ENCODE measurements at regions not wholly inside any gene's neighbourhood (a gene's known extent, or its start where the extent isn't known, plus 50 kb on each side); places are given as distances from the start of the nearest gene placed in this dataset.
"Not testable (repeated sequence)": the region's sequence is repeated elsewhere in the genome, so short reads cannot be mapped to it uniquely, and the experiment has no call there.

DNA sequence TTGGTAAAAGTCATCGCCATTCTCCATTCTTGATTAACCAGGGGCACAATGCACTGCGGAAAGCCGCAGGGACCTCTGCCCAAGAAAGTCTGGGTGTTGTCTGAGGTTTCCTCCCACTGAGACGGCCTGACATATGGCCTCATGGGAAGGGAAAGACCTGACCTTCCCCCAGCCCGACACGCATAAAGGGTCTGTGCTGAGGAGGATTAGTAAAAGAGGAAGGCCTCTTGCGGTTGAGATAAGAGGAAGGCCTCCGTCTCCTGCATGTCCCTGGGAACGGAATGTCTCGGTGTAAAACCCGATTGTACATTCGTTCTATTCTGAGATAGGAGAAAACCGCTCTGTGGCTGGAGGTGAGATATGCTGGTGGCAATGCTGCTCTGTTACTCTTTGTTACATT lies 704.3 kb upstream of the NECTIN3 start:
- TF ChIP-seq, protein P1, sequence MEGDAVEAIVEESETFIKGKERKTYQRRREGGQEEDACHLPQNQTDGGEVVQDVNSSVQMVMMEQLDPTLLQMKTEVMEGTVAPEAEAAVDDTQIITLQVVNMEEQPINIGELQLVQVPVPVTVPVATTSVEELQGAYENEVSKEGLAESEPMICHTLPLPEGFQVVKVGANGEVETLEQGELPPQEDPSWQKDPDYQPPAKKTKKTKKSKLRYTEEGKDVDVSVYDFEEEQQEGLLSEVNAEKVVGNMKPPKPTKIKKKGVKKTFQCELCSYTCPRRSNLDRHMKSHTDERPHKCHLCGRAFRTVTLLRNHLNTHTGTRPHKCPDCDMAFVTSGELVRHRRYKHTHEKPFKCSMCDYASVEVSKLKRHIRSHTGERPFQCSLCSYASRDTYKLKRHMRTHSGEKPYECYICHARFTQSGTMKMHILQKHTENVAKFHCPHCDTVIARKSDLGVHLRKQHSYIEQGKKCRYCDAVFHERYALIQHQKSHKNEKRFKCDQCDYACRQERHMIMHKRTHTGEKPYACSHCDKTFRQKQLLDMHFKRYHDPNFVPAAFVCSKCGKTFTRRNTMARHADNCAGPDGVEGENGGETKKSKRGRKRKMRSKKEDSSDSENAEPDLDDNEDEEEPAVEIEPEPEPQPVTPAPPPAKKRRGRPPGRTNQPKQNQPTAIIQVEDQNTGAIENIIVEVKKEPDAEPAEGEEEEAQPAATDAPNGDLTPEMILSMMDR (conservative IDR thresholded peaks at IDR 0.05; ENCODE audit: low read depth, low read length), result not testable (repeated sequence)
- not testable (repeated sequence) for TF ChIP-seq EZH2 (IDR thresholded peaks at IDR 0.05; ENCODE audit: low read length, unreplicated experiment); EZH2phosphoT487 (IDR thresholded peaks at IDR 0.05; ENCODE audit: borderline replicate concordance, low read length)

All from PC-3 (cell line).